ENCODE measurements at regions not wholly inside any gene's neighbourhood (a gene's known extent, or its start where the extent isn't known, plus 50 kb on each side); places are given as distances from the start of the nearest gene placed in this dataset.

DNA sequence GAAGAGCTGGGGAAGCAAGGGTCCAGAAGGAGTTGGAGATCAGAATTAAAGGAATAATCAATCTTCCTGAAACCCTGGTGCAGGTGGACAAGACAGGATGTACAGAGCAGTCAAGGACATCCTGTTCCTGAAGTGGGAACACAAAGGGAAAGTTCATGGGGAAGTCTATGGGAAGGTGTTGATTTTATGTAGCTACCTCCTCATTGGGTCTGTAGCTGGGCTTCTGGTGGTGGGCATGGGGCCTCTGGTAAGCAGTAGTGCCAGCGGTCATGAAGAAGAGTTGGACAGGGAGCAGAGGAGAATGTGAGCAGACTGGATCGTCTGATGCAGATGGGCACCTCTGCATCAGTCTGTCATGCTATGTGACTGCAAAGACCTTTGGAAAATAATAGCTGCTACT, 75.7 kb upstream of the PPM1H start:
- TF ChIP-seq, protein P1, sequence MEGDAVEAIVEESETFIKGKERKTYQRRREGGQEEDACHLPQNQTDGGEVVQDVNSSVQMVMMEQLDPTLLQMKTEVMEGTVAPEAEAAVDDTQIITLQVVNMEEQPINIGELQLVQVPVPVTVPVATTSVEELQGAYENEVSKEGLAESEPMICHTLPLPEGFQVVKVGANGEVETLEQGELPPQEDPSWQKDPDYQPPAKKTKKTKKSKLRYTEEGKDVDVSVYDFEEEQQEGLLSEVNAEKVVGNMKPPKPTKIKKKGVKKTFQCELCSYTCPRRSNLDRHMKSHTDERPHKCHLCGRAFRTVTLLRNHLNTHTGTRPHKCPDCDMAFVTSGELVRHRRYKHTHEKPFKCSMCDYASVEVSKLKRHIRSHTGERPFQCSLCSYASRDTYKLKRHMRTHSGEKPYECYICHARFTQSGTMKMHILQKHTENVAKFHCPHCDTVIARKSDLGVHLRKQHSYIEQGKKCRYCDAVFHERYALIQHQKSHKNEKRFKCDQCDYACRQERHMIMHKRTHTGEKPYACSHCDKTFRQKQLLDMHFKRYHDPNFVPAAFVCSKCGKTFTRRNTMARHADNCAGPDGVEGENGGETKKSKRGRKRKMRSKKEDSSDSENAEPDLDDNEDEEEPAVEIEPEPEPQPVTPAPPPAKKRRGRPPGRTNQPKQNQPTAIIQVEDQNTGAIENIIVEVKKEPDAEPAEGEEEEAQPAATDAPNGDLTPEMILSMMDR (IDR thresholded peaks at IDR 0.05) = no peak
- TF ChIP-seq POLR2A (IDR thresholded peaks at IDR 0.05) (no peak), POLR2AphosphoS5 (IDR thresholded peaks at IDR 0.05) (no peak)
